HG03558 (cell line): ENCODE measurements at regions not wholly inside any gene's neighbourhood (a gene's known extent, or its start where the extent isn't known, plus 50 kb on each side); places are given as distances from the start of the nearest gene placed in this dataset.

ENCODE experiments used
- ATAC-seq: cut with Tn5 transposase; IDR thresholded peaks from one replicate; pipeline ENCODE4 v1.9.1; 2021; ENCODE audit warnings: moderate number of reproducible peaks; ENCODE audit not compliant: unreplicated experiment; ENCODE audit errors: extremely low read depth

GRCh38 chr11:79592406-79592805 is 151.6 kb upstream of the TENM4 start:
- no peak for ATAC-seq

- no peak for ATAC-seq
Measured at GRCh38 chr11:79582434-79582833, 141.6 kb upstream of the TENM4 start.

GRCh38 chr11:79579063-79579462 is 138.2 kb upstream of the TENM4 start:
- ATAC-seq, result no peak

GRCh38 chr11:79578116-79578515 is 137.3 kb upstream of the TENM4 start:
- no peak for ATAC-seq

GRCh38 chr11:79575701-79576100 is 134.9 kb upstream of the TENM4 start:
- no peak for ATAC-seq

- no peak for ATAC-seq
Measured at GRCh38 chr11:79570104-79570503, 129.3 kb upstream of the TENM4 start.

GRCh38 chr11:79564288-79564925 is 123.6 kb upstream of the TENM4 start:
- no peak for ATAC-seq

GRCh38 chr11:79561496-79561895 is 120.7 kb upstream of the TENM4 start:
- no peak for ATAC-seq

GRCh38 chr11:79550809-79551208 is 110.0 kb upstream of the TENM4 start:
- no peak for ATAC-seq

GRCh38 chr11:79547256-79547655 is 106.4 kb upstream of the TENM4 start:
- no peak for ATAC-seq

- ATAC-seq, result no peak
Measured at GRCh38 chr11:79546351-79546750, 105.5 kb upstream of the TENM4 start.

GRCh38 chr11:79544361-79544760 is 103.5 kb upstream of the TENM4 start:
- ATAC-seq, result no peak

- ATAC-seq, result no peak
Measured at GRCh38 chr11:79543101-79543500, 102.3 kb upstream of the TENM4 start.

GRCh38 chr11:79541466-79541865 is 100.6 kb upstream of the TENM4 start:
- ATAC-seq, result no peak

- no peak for ATAC-seq
Measured at GRCh38 chr11:79538775-79539174, 97.9 kb upstream of the TENM4 start.

- no peak for ATAC-seq
Measured at GRCh38 chr11:79536155-79536917, 95.5 kb upstream of the TENM4 start.

GRCh38 chr11:79535606-79536005 is 94.8 kb upstream of the TENM4 start:
- no peak for ATAC-seq

GRCh38 chr11:79525257-79525656 is 84.4 kb upstream of the TENM4 start:
- no peak for ATAC-seq

- ATAC-seq, result no peak
Measured at GRCh38 chr11:79522626-79523025, 81.8 kb upstream of the TENM4 start.

- ATAC-seq, result no peak
Measured at GRCh38 chr11:79520086-79520485, 79.3 kb upstream of the TENM4 start.

GRCh38 chr11:79515781-79516180 is 75.0 kb upstream of the TENM4 start:
- ATAC-seq, result no peak

- no peak for ATAC-seq
Measured at GRCh38 chr11:79514695-79515094, 73.9 kb upstream of the TENM4 start.
